WTC11 (cell line): ENCODE measurements at regions not wholly inside any gene's neighbourhood (a gene's known extent, or its start where the extent isn't known, plus 50 kb on each side); places are given as distances from the start of the nearest gene placed in this dataset.

Source experiments
- ATAC-seq: fragments of 200-7000 bp; cut with Tn5 transposase; 2 replicates; pipeline ENCODE4 v1.10.0; 2021; ENCODE audit warnings: mild to moderate bottlenecking, moderate library complexity
- CTCF ChIA-PET: fragments of 300-600 bp; sonication (Branson Sonifier 250); formaldehyde crosslinking; loops from one replicate; lab custom pipeline; 2021; ENCODE audit warnings: antibody characterized with exemption; lab: Charles Lee
- POLR2A ChIA-PET: fragments of 350-600 bp; sonication (Branson Sonifier 250); formaldehyde crosslinking; loops from one replicate; lab custom pipeline; 2021; ENCODE audit warnings: antibody characterized with exemption; lab: Charles Lee
- DNase-seq: peaks from one replicate; pipeline ENCODE4 v3.0.0; 2021; ENCODE audit warnings: low spot score
- H3K27ac Mint-ChIP-seq: 2 replicates; pipeline ENCODE4 v1.8.0; 2021; ENCODE audit warnings: mixed read lengths
- H3K27me3 Mint-ChIP-seq: 2 replicates; pipeline ENCODE4 v1.8.0; 2021; ENCODE audit warnings: low read depth, mild to moderate bottlenecking, moderate library complexity, mixed read lengths
- H3K36me3 Mint-ChIP-seq: 2 replicates; pipeline ENCODE4 v1.8.0; 2021; ENCODE audit warnings: mixed read lengths
- H3K4me1 Mint-ChIP-seq: 2 replicates; pipeline ENCODE4 v1.8.0; 2022; ENCODE audit warnings: mixed read lengths
- H3K4me3 Mint-ChIP-seq: 2 replicates; pipeline ENCODE4 v1.8.0; 2021; ENCODE audit warnings: mild to moderate bottlenecking, moderate library complexity, mixed read lengths
- H3K9me3 Mint-ChIP-seq: 2 replicates; pipeline ENCODE4 v1.8.0; 2021; ENCODE audit warnings: mixed read lengths
- ETV6 ChIP-seq: sonication (generic); formaldehyde crosslinking; IDR thresholded peaks from 2 replicates; pipeline ENCODE4 v1.8.1; 2022; ENCODE audit warnings: mild to moderate bottlenecking, missing genetic modification reagents
- GRHL2 ChIP-seq: fragments of 250-450 bp; sonication (Bioruptor Pico); IDR thresholded peaks from 2 replicates; pipeline ENCODE4 v1.8.0; 2022; ENCODE audit warnings: mild to moderate bottlenecking, moderate library complexity; ENCODE audit not compliant: insufficient replicate concordance, severe bottlenecking
- GTF2I ChIP-seq: fragments of 250-450 bp; sonication (Bioruptor Pico); conservative IDR thresholded peaks from 2 replicates; pipeline ENCODE4 v1.4.0; 2021; ENCODE audit warnings: mild to moderate bottlenecking
- MLX ChIP-seq: sonication (generic); formaldehyde crosslinking; IDR thresholded peaks from 2 replicates; pipeline ENCODE4 v1.8.1; 2023; ENCODE audit warnings: mild to moderate bottlenecking, missing genetic modification reagents, moderate library complexity
- MXD4 ChIP-seq: fragments of 250-450 bp; sonication (Bioruptor Pico); IDR thresholded peaks from 2 replicates; pipeline ENCODE4 v1.8.0; 2021; ENCODE audit warnings: mild to moderate bottlenecking, moderate library complexity, borderline replicate concordance
- SMAD4 ChIP-seq: sonication (generic); formaldehyde crosslinking; IDR thresholded peaks from 2 replicates; pipeline ENCODE4 v1.8.0; 2022; ENCODE audit warnings: mild to moderate bottlenecking, missing genetic modification reagents
- TCF7 ChIP-seq: sonication (generic); formaldehyde crosslinking; IDR thresholded peaks from 2 replicates; pipeline ENCODE4 v1.8.0; 2022; ENCODE audit warnings: mild to moderate bottlenecking, low read depth, missing genetic modification reagents, moderate library complexity
- TP53 ChIP-seq: sonication (generic); formaldehyde crosslinking; IDR thresholded peaks from 2 replicates; pipeline ENCODE4 v1.8.1; 2023; ENCODE audit warnings: mild to moderate bottlenecking, missing genetic modification reagents
- ZBTB21 ChIP-seq: sonication (generic); formaldehyde crosslinking; IDR thresholded peaks from 2 replicates; pipeline ENCODE4 v1.8.1; 2023; ENCODE audit warnings: mild to moderate bottlenecking, missing genetic modification reagents, borderline replicate concordance
- ZNF317 ChIP-seq: sonication (generic); formaldehyde crosslinking; IDR thresholded peaks from 2 replicates; pipeline ENCODE4 v1.8.1; 2023; ENCODE audit warnings: low read depth, mild to moderate bottlenecking, moderate library complexity, missing genetic modification reagents, borderline replicate concordance
- ZNF396 ChIP-seq: fragments of 250-450 bp; sonication (Bioruptor Pico); IDR thresholded peaks from 2 replicates; pipeline ENCODE4 v1.8.0; 2021; ENCODE audit warnings: mild to moderate bottlenecking, moderate library complexity, borderline replicate concordance
- ZNF512 ChIP-seq: sonication (generic); formaldehyde crosslinking; IDR thresholded peaks from 2 replicates; pipeline ENCODE4 v1.8.1; 2022; ENCODE audit warnings: missing genetic modification reagents, borderline replicate concordance
- ZNF671 ChIP-seq: fragments of 250-450 bp; sonication (Bioruptor Pico); IDR thresholded peaks from 2 replicates; pipeline ENCODE4 v1.8.0; 2021; ENCODE audit warnings: mild to moderate bottlenecking
- TF ChIP-seq, protein P1 (sequence below): sonication (generic); formaldehyde crosslinking; conservative IDR thresholded peaks from 2 replicates; pipeline ENCODE4 v1.8.1; 2022; ENCODE audit warnings: mild to moderate bottlenecking, missing genetic modification reagents
- TF ChIP-seq, protein P2 (sequence below): sonication (generic); formaldehyde crosslinking; IDR thresholded peaks from 2 replicates; pipeline ENCODE4 v1.8.0; 2022; ENCODE audit warnings: missing genetic modification reagents

GRCh38 chr3:181610973-181611265 is 100.8 kb upstream of the SOX2 start:
- TF ChIP-seq GRHL2 (CRISPR knock-in tag) (no peak), TP53 (CRISPR knock-in tag) (no peak), MLX (CRISPR knock-in tag) (no peak), TCF7 (CRISPR knock-in tag) (no peak), ZNF671 (no peak), ZNF396 (CRISPR knock-in tag) (no peak), ZNF317 (no peak), MXD4 (CRISPR knock-in tag) (no peak), ZNF512 (CRISPR knock-in tag) (no peak), ETV6 (CRISPR knock-in tag) (no peak), GTF2I (CRISPR knock-in tag) (no peak), ZBTB21 (CRISPR knock-in tag) (no peak)
- TF ChIP-seq, protein P1, sequence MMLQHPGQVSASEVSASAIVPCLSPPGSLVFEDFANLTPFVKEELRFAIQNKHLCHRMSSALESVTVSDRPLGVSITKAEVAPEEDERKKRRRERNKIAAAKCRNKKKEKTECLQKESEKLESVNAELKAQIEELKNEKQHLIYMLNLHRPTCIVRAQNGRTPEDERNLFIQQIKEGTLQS, result no peak
- TF ChIP-seq, all 79 proteins: peak for 0
- Mint-ChIP-seq H3K27ac (peak overlapping the region; percentile 20), H3K4me1 (peaks cover 33% of the 10 kb centered on the region), H3K4me3 (no peak overlapping the region), H3K9me3 (no peaks in the 10 kb centered on the region), H3K27me3 (no peaks in the 10 kb centered on the region), H3K36me3 (no peaks in the 10 kb centered on the region)
- CTCF ChIA-PET, result interaction anchor here (0.6 to 1.7 kb wide), 4 partner anchors 23 to 1009 kb away, joined by 3 to 11 read pairs (median 4); no protein-coding TSS in a partner anchor
- DNase-seq (no peak), ATAC-seq (no peak)
- POLR2A ChIA-PET, result interaction anchor here (0.6 kb wide), 1 partner anchor 526 kb away, joined by 3 read pairs; no protein-coding TSS in a partner anchor

DNA sequence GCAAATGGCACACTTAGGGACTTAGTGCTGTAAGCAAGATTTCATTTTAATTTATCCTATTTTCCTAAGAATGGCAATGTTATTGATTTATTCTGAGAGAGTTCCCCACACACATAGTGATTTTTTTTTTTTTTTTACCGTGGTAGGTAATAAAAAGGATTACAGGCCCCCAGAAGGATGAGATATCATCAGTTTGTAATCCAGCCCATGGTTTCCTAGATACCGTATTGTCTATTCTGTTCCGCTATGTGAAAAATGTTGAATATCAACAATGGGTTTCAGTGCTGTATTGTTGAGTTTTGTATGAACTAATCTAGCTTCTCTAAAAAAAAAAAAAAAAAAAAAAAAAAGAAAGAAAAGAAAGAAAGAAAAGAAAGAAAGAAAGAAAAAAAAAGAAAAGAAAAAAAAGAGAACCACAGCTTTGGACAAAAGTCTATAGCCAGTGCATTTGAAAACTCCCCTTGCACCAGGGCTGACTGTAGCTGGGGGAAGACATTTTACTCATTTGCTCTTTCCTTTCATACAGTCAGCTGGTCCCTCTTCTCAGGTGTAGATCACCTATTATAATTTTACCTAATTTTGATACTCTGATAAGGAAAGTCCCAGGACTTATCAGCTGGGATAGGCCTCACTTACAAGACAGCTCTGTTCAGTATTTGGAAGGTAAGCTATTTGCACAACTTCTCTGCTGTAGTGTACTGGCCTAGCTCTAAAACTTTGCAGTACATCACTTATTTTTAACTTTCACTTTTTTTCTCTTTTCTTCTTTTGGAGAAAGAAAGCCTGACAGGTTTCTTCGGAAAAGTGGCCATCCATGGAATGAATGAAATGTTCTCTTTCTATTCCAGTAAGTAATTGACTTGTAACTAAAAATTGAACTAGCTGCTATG is 101.4 kb upstream of the SOX2 start:
- Mint-ChIP-seq H3K27ac (peak overlapping the region; percentile 20), H3K27me3 (no peaks in the 10 kb centered on the region), H3K4me3 (no peak overlapping the region; the same call in 1 of the 2 replicates)

More for the DNA sequence above, 101.4 kb upstream of the SOX2 start:
- CTCF ChIA-PET, result interaction anchor here (0.6 to 1.7 kb wide), 6 partner anchors 23 to 1010 kb away, joined by 3 to 11 read pairs (median 4); no protein-coding TSS in a partner anchor
- Mint-ChIP-seq H3K4me1 (peaks cover 33% of the 10 kb centered on the region), H3K9me3 (no peaks in the 10 kb centered on the region), H3K36me3 (no peaks in the 10 kb centered on the region)
- POLR2A ChIA-PET, result interaction anchor here (0.5 to 0.6 kb wide), 2 partner anchors 148 to 527 kb away, joined by 3 read pairs; no protein-coding TSS in a partner anchor
- ATAC-seq, result peak; percentile 79
- DNase-seq, result no peak
- no peak for TF ChIP-seq SMAD4 (CRISPR knock-in tag)
- TF ChIP-seq, protein P2, sequence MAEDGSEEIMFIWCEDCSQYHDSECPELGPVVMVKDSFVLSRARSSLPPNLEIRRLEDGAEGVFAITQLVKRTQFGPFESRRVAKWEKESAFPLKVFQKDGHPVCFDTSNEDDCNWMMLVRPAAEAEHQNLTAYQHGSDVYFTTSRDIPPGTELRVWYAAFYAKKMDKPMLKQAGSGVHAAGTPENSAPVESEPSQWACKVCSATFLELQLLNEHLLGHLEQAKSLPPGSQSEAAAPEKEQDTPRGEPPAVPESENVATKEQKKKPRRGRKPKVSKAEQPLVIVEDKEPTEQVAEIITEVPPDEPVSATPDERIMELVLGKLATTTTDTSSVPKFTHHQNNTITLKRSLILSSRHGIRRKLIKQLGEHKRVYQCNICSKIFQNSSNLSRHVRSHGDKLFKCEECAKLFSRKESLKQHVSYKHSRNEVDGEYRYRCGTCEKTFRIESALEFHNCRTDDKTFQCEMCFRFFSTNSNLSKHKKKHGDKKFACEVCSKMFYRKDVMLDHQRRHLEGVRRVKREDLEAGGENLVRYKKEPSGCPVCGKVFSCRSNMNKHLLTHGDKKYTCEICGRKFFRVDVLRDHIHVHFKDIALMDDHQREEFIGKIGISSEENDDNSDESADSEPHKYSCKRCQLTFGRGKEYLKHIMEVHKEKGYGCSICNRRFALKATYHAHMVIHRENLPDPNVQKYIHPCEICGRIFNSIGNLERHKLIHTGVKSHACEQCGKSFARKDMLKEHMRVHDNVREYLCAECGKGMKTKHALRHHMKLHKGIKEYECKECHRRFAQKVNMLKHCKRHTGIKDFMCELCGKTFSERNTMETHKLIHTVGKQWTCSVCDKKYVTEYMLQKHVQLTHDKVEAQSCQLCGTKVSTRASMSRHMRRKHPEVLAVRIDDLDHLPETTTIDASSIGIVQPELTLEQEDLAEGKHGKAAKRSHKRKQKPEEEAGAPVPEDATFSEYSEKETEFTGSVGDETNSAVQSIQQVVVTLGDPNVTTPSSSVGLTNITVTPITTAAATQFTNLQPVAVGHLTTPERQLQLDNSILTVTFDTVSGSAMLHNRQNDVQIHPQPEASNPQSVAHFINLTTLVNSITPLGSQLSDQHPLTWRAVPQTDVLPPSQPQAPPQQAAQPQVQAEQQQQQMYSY, result peak; percentile 86
